Suprapubic skin (tissue), 4 donors: ENCODE measurements at regions not wholly inside any gene's neighbourhood (a gene's known extent, or its start where the extent isn't known, plus 50 kb on each side); places are given as distances from the start of the nearest gene placed in this dataset.

Experiments used
- CTCF ChIP-seq, 2 donors: fragments of 200-600 bp in 1 of 2; fragments of 450-650 bp in 1 of 2; sonication (generic) in 1 of 2; IDR thresholded peaks; one replicate each; pipeline ENCODE4 v1.5.1; 2016 to 2019; ENCODE audit warnings: antibody characterized with exemption in 2 of 2, mild to moderate bottlenecking in 1 of 2, moderate library complexity in 1 of 2
- EP300 ChIP-seq: sonication (generic); formaldehyde crosslinking; IDR thresholded peaks from one replicate; pipeline ENCODE4 v1.6.1; 2017; ENCODE audit warnings: antibody characterized with exemption
- POLR2A ChIP-seq, 2 donors: fragments of 450-650 bp; IDR thresholded peaks; one replicate each; pipeline ENCODE4 v1.6.1; 2017; ENCODE audit warnings: antibody characterized with exemption in 2 of 2, mild to moderate bottlenecking in 2 of 2, moderate library complexity in 2 of 2
- POLR2AphosphoS5 ChIP-seq, 3 donors: sonication (generic); formaldehyde crosslinking; IDR thresholded peaks; one replicate each; pipeline ENCODE4 v1.6.1; 2017; ENCODE audit warnings: antibody characterized with exemption in 3 of 3

GRCh38 chr15:94098921-94099573, 132.3 kb upstream of the MCTP2 start:
- TF ChIP-seq CTCF (IDR thresholded peaks at IDR 0.05) (no peak), EP300 (no peak), POLR2A (IDR thresholded peaks at IDR 0.05) (no peak), POLR2AphosphoS5 (IDR thresholded peaks at IDR 0.05) (no peak)
